ENCODE measurements at regions not wholly inside any gene's neighbourhood (a gene's known extent, or its start where the extent isn't known, plus 50 kb on each side); places are given as distances from the start of the nearest gene placed in this dataset.

DNA sequence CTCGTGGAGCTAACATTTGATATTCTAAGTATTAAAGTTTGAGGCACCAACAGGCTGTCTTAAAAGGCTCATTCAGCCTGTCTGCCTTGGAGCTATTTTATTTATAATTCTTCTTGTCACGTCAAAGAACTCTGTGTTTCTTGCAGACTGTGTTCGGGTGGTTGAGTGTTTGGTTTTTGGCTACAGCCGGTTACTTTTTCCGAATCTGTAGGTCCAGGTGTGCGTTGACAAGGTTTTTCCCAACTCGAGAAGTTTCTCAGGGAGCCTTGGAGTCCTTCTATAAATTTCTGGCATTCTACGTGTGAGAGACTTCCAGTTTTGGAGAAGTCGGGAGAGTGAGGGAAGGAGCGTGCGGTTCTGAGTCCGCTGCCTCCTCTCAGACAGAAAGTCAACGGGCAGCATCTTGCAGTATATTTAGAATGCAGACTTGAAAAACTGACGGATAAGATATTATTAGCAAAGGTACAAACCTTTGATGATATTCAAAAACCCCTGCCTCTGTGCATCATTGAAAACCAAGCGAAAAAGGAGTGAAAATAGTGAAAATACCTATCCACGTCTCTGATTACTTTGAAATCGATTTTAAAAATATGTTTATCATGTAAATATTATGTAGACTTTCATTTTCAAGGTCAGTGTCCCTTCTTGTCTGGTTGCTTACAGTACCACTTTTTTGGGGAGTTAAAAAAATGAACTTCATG, 85.2 kb upstream of the PPARA start:
- Histone ChIP-seq H2AFZ (ENCODE audit: low read length) (no peak overlapping the region), H3K4me3 (ENCODE audit: low read depth, low read length, poor library complexity, severe bottlenecking) (peak overlapping the region; percentile 20), H3K27ac (ENCODE audit: low read depth, low read length, poor library complexity, severe bottlenecking) (peak overlapping the region; percentile 88), H3K4me1 (ENCODE audit: insufficient read depth, low read length, severe bottlenecking) (peaks cover 75% of the 10 kb centered on the region), H3K9me2 (ENCODE audit: low read depth, low read length) (no peaks in the 10 kb centered on the region), H3K9me3 (ENCODE audit: low read length) (no peaks in the 10 kb centered on the region), H4K20me1 (ENCODE audit: insufficient read depth, low read length) (no peaks in the 10 kb centered on the region), H3F3A (ENCODE audit: insufficient read depth, low read length) (no peaks in the 10 kb centered on the region), H3K4me2 (ENCODE audit: low read length) (peak overlapping the region; percentile 80), H3K27me3 (ENCODE audit: insufficient read depth, low read length) (no peaks in the 10 kb centered on the region), H3K36me3 (ENCODE audit: insufficient read depth, low read length) (no peaks in the 10 kb centered on the region), H3K9ac (ENCODE audit: low read length) (peak overlapping the region; percentile 33), H3K79me2 (ENCODE audit: insufficient read depth, low read length) (peaks cover 40% of the 10 kb centered on the region)
- TF ChIP-seq, protein P1, sequence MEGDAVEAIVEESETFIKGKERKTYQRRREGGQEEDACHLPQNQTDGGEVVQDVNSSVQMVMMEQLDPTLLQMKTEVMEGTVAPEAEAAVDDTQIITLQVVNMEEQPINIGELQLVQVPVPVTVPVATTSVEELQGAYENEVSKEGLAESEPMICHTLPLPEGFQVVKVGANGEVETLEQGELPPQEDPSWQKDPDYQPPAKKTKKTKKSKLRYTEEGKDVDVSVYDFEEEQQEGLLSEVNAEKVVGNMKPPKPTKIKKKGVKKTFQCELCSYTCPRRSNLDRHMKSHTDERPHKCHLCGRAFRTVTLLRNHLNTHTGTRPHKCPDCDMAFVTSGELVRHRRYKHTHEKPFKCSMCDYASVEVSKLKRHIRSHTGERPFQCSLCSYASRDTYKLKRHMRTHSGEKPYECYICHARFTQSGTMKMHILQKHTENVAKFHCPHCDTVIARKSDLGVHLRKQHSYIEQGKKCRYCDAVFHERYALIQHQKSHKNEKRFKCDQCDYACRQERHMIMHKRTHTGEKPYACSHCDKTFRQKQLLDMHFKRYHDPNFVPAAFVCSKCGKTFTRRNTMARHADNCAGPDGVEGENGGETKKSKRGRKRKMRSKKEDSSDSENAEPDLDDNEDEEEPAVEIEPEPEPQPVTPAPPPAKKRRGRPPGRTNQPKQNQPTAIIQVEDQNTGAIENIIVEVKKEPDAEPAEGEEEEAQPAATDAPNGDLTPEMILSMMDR (IDR thresholded peaks at IDR 0.05; ENCODE audit: low read length): no peak
- no peak for TF ChIP-seq EZH2 (IDR thresholded peaks at IDR 0.05; ENCODE audit: borderline replicate concordance, low read length)

DNA sequence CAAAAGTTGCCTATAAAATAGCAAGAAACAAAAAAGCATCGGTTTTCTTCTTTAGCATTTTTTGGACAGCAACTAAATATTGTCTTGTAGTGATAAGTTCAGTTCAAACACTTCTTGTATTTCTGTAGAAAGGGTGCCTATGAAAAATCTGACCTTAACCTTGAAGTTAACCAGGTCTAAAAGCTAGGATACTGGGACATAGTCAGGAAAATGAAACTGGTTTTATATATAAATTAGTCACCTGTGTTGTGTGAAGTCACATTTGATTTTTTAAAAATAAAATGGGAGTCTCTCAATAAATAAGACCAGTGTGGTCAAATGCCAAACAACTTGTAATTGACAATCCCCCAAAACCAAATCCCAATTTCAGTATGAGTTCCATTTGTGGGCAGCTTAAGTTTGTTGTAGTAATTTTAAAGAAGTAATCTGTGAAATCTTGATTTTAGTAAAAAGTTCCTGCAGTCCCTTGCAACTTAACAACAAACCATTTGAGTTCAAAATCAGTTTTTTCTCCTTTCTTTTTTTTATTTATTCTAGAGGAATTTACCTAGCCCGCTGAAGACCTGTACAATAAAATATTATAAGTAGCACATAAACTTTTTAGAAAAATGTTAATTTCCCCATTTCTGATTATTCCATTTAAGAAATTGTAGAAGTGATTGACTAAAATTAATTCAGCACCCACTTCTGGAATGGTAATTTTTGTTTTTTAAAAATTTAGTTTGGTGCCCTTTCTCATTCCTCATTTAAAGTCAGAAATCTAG, 84.5 kb upstream of the PPARA start:
- TF ChIP-seq, protein P1 (IDR thresholded peaks at IDR 0.05; ENCODE audit: low read length): no peak
- no peak for TF ChIP-seq EZH2 (IDR thresholded peaks at IDR 0.05; ENCODE audit: borderline replicate concordance, low read length)
- Histone ChIP-seq H3K9me2 (ENCODE audit: low read depth, low read length) (no peaks in the 10 kb centered on the region), H4K20me1 (ENCODE audit: insufficient read depth, low read length) (no peaks in the 10 kb centered on the region), H3K4me2 (ENCODE audit: low read length) (peak overlapping the region; percentile 80), H3K9me3 (ENCODE audit: low read length) (no peaks in the 10 kb centered on the region), H3K79me2 (ENCODE audit: insufficient read depth, low read length) (peaks cover 40% of the 10 kb centered on the region), H3K27ac (ENCODE audit: low read depth, low read length, poor library complexity, severe bottlenecking) (peak overlapping the region; percentile 88), H3K4me1 (ENCODE audit: insufficient read depth, low read length, severe bottlenecking) (peaks cover 75% of the 10 kb centered on the region), H2AFZ (ENCODE audit: low read length) (no peak overlapping the region), H3K27me3 (ENCODE audit: insufficient read depth, low read length) (no peaks in the 10 kb centered on the region), H3K4me3 (ENCODE audit: low read depth, low read length, poor library complexity, severe bottlenecking) (peak overlapping the region; percentile 20), H3K36me3 (ENCODE audit: insufficient read depth, low read length) (no peaks in the 10 kb centered on the region), H3K9ac (ENCODE audit: low read length) (peak overlapping the region; percentile 33), H3F3A (ENCODE audit: insufficient read depth, low read length) (no peaks in the 10 kb centered on the region)

DNA sequence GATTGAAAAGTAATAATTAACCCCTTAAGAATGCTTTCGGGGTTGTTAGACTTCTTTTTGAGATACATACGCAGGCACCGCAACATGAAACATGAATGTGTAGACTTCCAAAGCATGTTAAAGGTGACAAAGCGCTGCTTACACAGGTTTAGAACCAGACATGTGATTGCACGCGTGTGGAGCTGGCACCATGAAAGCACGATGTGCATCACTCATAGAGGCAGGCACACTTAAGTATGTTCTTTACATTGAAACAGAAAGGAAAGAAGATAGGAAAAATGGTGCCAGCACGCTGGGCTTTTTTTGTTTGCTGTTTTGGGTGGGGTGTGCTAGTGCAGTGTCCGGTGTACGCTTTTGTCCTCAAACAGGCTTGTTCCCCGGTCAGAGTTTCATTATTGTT, 83.6 kb upstream of the PPARA start:
- peak overlapping the region; percentile 88 for H3K27ac ChIP-seq (ENCODE audit: low read depth, low read length, poor library complexity, severe bottlenecking)
- no peaks in the 10 kb centered on the region for H3K9me2 ChIP-seq (ENCODE audit: low read depth, low read length)
- H2AFZ ChIP-seq (ENCODE audit: low read length): no peak overlapping the region
- peaks cover 75% of the 10 kb centered on the region for H3K4me1 ChIP-seq (ENCODE audit: insufficient read depth, low read length, severe bottlenecking)
- H3K79me2 ChIP-seq (ENCODE audit: insufficient read depth, low read length): peaks cover 40% of the 10 kb centered on the region
- H3K27me3 ChIP-seq (ENCODE audit: insufficient read depth, low read length): no peaks in the 10 kb centered on the region
- H3K4me2 ChIP-seq (ENCODE audit: low read length): peak overlapping the region; percentile 80
- H3F3A ChIP-seq (ENCODE audit: insufficient read depth, low read length): no peaks in the 10 kb centered on the region
- H4K20me1 ChIP-seq (ENCODE audit: insufficient read depth, low read length): no peaks in the 10 kb centered on the region
- H3K36me3 ChIP-seq (ENCODE audit: insufficient read depth, low read length): no peaks in the 10 kb centered on the region
- peak overlapping the region; percentile 72 for H3K9ac ChIP-seq (ENCODE audit: low read length)
- H3K4me3 ChIP-seq (ENCODE audit: low read depth, low read length, poor library complexity, severe bottlenecking): peak overlapping the region; percentile 70
- no peaks in the 10 kb centered on the region for H3K9me3 ChIP-seq (ENCODE audit: low read length)
- no peak for TF ChIP-seq EZH2 (IDR thresholded peaks at IDR 0.05; ENCODE audit: borderline replicate concordance, low read length)
- TF ChIP-seq, protein P1 (IDR thresholded peaks at IDR 0.05; ENCODE audit: low read length): no peak

Data from OCI-LY1 (cell line).